GM19467 (cell line): ENCODE measurements at regions not wholly inside any gene's neighbourhood (a gene's known extent, or its start where the extent isn't known, plus 50 kb on each side); places are given as distances from the start of the nearest gene placed in this dataset.
"Not testable (repeated sequence)": the region's sequence is repeated elsewhere in the genome, so short reads cannot be mapped to it uniquely, and the experiment has no call there.

ENCODE experiments used
- ATAC-seq: cut with Tn5 transposase; IDR thresholded peaks from one replicate; pipeline ENCODE4 v1.9.1; 2021; ENCODE audit warnings: mild to moderate bottlenecking, moderate library complexity; ENCODE audit not compliant: unreplicated experiment

GRCh38 chr18:32884543-32884942 is 111.7 kb upstream of the KLHL14 start:
- ATAC-seq: peak; percentile 58

DNA sequence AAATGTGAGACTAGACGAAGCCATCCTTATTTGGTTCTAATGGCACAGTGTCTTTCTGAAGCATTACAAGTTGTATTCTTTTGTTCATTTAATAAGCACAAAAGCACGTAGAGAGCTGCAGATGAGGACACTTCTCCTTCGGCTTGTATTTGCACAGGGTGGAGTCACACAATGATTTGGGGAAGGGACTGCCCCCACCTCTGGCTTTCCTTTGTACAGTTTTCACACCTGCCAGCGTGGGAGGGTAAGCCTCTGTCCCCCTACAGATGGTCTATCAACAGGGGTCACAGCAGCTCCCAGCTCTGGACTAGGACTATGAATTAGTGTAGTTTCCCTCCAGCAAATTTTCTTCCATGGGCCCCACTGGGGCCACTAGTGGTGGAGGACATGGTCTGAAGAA is 108.2 kb upstream of the KLHL14 start:
- ATAC-seq: no peak

GRCh38 chr18:32879497-32879896 is 106.7 kb upstream of the KLHL14 start:
- no peak for ATAC-seq

- no peak for ATAC-seq
Measured at GRCh38 chr18:32878436-32878835, 105.6 kb upstream of the KLHL14 start.

DNA sequence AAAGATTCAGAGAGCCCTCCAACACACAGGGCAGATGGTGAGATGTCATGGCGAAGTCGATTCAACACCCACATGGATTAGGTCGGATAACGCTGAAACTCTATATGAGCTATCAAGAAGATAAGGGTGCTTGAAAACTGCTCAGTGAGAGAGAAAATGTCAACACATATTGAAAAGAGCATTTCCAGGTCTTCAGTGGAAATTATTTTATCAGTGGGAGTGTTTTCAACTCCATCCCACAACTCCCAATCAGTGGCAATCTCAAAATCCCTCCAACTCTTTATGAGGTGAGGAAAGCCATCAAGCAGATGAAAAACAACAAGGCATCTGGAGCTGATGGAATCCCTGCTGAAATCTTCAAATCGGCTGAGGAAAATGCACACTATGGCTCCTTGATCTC is 104.5 kb upstream of the KLHL14 start:
- ATAC-seq: no peak

GRCh38 chr18:32875625-32876024 is 102.8 kb upstream of the KLHL14 start:
- no peak for ATAC-seq

GRCh38 chr18:32871786-32872185 is 99.0 kb upstream of the KLHL14 start:
- no peak for ATAC-seq

DNA sequence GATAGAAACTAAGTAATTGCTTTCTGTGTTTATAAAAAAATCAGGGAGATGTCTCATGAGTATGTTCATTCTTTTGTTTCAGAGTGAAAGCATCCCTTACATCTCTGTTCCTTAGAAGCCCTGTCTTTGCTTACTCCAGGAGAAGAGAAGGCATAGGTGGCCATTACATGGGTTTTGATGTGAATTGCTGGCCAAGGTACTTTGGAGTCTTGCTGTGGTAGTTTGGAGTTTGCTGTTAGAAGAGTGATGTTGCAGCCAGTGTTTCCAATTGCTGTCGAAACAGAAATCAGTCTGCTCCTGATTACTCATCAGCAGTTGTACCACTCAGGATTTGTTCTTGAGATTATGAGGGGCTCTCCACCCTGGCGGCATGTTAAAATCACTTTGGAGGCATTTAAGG is 97.8 kb upstream of the KLHL14 start:
- ATAC-seq: no peak

DNA sequence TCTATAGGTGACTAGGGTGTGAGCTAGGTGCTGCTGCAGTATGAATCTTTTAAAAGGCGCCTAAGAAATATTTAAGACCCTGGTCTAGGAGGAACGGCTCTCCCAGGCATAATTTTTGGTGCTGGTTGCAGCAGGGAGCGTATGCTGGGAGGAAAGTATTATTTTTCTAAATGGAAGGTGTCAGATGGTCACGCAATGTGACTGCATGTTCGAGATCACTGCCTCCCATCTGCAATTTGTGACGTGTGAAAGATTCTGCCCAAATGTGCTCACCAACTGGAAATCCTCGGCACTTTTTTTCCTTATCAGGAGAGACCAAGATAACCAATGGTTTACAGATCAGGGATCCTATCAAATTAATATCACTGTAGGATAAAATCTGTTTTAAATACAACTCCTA is 95.6 kb upstream of the KLHL14 start:
- no peak for ATAC-seq

- no peak for ATAC-seq
Measured at GRCh38 chr18:32867936-32868335, 95.1 kb upstream of the KLHL14 start.

- ATAC-seq: no peak
Measured at GRCh38 chr18:32867330-32867729, 94.5 kb upstream of the KLHL14 start.

DNA sequence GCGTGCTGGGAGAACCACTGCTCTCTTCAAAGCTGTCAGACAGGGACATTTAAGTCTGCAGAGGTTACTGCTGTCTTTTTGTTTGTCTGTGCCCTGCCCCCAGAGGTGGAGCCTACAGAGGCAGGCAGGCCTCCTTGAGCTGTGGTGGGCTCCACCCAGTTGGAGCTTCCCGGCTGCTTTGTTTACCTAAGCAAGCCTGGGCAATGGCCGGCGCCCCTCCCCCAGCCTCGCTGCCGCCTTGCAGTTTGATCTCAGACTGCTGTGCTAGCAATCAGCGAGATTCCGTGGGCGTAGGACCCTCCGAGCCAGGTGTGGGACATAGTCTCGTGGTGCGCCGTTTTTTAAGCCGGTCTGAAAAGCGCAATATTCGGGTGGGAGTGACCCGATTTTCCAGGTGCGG is 89.2 kb upstream of the KLHL14 start:
- not testable (repeated sequence) for ATAC-seq

- ATAC-seq: no peak
Measured at GRCh38 chr18:32851936-32852335, 79.1 kb upstream of the KLHL14 start.

DNA sequence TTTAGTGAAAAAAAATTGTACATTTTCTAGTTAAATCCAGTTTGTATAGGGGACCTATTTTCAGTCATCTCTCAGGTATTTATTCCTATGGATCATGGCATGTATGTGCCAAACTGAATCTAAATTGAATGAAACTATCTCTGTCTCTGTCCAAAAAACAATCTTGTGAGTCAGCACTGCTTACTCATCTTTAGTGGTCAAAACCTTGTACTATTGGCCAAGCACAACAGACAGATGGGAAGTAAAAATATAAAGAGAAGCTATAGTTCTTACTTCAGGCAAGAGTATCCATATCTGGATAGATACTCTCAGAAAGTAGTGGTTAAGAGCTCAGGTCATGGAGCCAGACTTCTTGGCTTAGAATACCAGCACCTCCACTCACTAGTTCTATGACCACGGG is 76.0 kb upstream of the KLHL14 start:
- no peak for ATAC-seq

GRCh38 chr18:32847691-32848090 is 74.9 kb upstream of the KLHL14 start:
- ATAC-seq: no peak

DNA sequence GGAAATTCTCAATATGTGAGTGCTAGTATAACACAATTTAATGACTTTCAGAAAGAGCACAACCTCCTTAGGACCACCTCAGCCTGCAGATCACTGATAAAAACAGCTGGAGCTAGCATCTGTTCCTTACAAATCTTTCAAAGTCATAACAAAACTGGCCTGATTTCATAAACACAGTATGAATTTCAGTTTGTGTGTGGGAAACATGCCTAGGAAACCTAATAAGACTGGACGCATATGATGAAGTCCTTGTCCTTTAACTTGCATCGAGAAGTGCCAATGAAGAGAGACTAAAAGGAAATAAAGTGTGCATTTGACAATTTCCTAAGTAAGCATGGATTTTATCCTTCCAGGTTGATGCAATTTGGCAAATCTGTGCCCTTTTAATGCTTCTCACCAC is 74.1 kb upstream of the KLHL14 start:
- ATAC-seq: no peak

- ATAC-seq: no peak
Measured at GRCh38 chr18:32840962-32841361, 68.1 kb upstream of the KLHL14 start.

GRCh38 chr18:32835951-32836350 is 63.1 kb upstream of the KLHL14 start:
- no peak for ATAC-seq

DNA sequence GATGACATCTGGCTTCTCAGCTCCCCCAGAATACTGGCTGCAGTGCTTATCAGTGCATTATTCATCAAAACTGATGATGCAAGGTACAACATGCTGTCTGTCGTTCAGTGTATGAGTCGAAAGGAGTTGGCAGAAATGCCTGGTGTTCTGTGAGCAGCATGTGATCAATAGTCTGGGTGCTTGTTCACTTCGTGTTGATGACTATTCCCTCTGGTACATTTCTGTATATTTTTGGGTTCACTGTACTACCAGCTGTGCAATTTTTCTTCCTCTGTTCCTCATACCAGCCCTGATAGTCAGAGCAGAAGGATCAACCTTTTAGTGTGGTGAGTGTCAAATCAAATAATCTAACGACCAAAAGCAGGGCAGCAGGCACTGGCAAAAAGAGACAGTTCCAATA is 59.0 kb upstream of the KLHL14 start:
- ATAC-seq: no peak

GRCh38 chr18:32823226-32823625 is 50.4 kb upstream of the KLHL14 start:
- no peak for ATAC-seq
